Natural killer cell (primary cell): ENCODE measurements at regions not wholly inside any gene's neighbourhood (a gene's known extent, or its start where the extent isn't known, plus 50 kb on each side); places are given as distances from the start of the nearest gene placed in this dataset.

Experiments
- ATAC-seq, 3 donors: fragments of 150-1000 bp in 2 of 3; fragments of 200-7000 bp in 1 of 3; cut with Tn5 transposase; 1 replicate in 1 of 3; 2 replicates in 2 of 3; pipeline ENCODE4 v1.10.0; 2021; ENCODE audit warnings: mild to moderate bottlenecking in 2 of 3, moderate library complexity in 2 of 3
- DNase-seq, 2 donors: peaks; one replicate each; pipeline versions ENCODE4 v3.0.0 to v3.0.0-alpha.2; 2013 to 2021; ENCODE audit warnings: mixed read lengths in 1 of 2
- H3K27ac ChIP-seq: one replicate; pipeline ENCODE4 v1.5.1; 2013; ENCODE audit warnings: mild to moderate bottlenecking, low read length
- H3K27me3 ChIP-seq: one replicate; pipeline ENCODE4 v1.6.1; 2013; ENCODE audit warnings: low read length; ENCODE audit not compliant: control insufficient read depth, insufficient read depth
- H3K36me3 ChIP-seq: one replicate; pipeline ENCODE4 v1.6.1; 2013; ENCODE audit warnings: low read length; ENCODE audit not compliant: control insufficient read depth, insufficient read depth
- H3K4me1 ChIP-seq: one replicate; pipeline ENCODE4 v1.6.1; 2013; ENCODE audit warnings: low read length; ENCODE audit not compliant: control insufficient read depth, insufficient read depth
- H3K4me3 ChIP-seq: one replicate; pipeline ENCODE4 v1.5.1; 2013; ENCODE audit warnings: low read length
- H3K9me3 ChIP-seq: one replicate; pipeline ENCODE4 v1.6.1; 2013; ENCODE audit warnings: low read length; ENCODE audit not compliant: control insufficient read depth, insufficient read depth
- H3K27ac Mint-ChIP-seq, 2 donors: one replicate each; pipeline ENCODE4 v1.8.0; 2022; ENCODE audit warnings: mild to moderate bottlenecking in 2 of 2, mixed read lengths in 2 of 2, moderate library complexity in 1 of 2
- H3K27me3 Mint-ChIP-seq, 2 donors: one replicate each; pipeline ENCODE4 v1.8.0; 2022; ENCODE audit warnings: low read depth in 2 of 2, mixed read lengths in 2 of 2
- H3K36me3 Mint-ChIP-seq: one replicate; pipeline ENCODE4 v1.8.0; 2022; ENCODE audit warnings: mixed read lengths
- H3K4me1 Mint-ChIP-seq, 2 donors: one replicate each; pipeline ENCODE4 v1.8.0; 2022; ENCODE audit warnings: mixed read lengths in 2 of 2
- H3K4me3 Mint-ChIP-seq: one replicate; pipeline ENCODE4 v1.8.0; 2022; ENCODE audit warnings: mild to moderate bottlenecking, moderate library complexity, mixed read lengths
- H3K9me3 Mint-ChIP-seq, 2 donors: one replicate each; pipeline ENCODE4 v1.8.0; 2022; ENCODE audit warnings: mixed read lengths in 2 of 2
- CTCF ChIP-seq: fragments of 200-600 bp; IDR thresholded peaks from one replicate; pipeline ENCODE4 v1.8.0; 2022; ENCODE audit warnings: antibody characterized with exemption
- WGBS: methylation state at CpG from one replicate; pipeline ENCODE4 v1.1.7; 2013; ENCODE audit warnings: missing lambda C conversion rate; ENCODE audit not compliant: insufficient coverage; 5-methylcytosine and 5-hydroxymethylcytosine counted together
- intact Hi-C: fragments of 100-400 bp; cut with micrococcal nuclease; formaldehyde crosslinking; loops from one replicate; pipeline ENCODE4 v1.14.2; 2022

DNA sequence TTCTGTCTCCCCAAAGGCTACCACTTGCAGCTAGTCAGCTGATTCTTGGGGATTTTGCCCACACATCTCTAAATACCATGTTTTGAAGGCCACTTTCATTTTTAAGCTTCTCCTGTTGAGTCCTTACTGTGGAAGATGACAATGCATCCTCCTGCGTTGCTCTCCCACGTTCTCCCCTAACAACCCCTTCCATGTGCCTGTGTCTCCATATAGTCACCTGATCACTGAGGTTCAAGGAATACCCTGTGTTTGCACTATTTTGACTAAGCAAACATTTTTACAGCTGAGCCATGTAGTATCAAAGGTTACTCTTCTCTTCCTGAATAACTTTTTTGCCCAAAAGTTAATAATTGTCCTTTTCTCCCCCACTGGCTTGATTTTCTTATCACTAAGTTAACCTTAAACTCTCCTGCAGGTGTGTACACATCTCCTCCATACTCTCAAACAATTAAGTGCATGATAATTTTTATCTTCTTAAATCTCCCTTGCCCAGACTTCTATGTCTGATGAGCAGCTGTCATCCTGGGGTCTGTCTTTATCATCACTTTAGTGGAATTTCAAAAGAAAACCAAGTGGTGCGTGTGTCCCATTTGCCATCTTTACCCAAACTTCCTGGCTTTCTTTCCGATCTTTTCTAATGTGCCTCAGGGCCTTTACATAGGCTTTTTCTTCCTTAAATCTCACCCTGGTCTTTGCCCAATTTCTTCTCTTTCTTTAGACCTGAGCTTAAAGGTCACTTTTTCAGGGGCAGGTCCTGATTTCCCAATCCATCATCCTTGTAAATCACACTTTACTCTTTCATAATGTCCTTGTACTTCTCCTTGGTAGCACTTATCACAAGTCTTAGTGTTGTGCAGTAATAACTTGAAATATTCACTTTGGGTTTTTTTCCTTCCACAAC lies 85.2 kb upstream of the SPATS2L start:
- H3K27me3 ChIP-seq = no peaks in the 10 kb centered on the region

GRCh38 chr2:200222791-200223190 lies 83.7 kb upstream of the SPATS2L start:
- peaks cover 8 to 22% of the 10 kb centered on the region in 2 donors for H3K27me3 Mint-ChIP-seq
- no peaks in the 10 kb centered on the region for H3K4me1 Mint-ChIP-seq
- H3K36me3 ChIP-seq = no peaks in the 10 kb centered on the region
- TF ChIP-seq CTCF = no peak
- no peak overlapping the region for H3K4me3 Mint-ChIP-seq
- H3K4me3 ChIP-seq = no peak overlapping the region
- no peaks in the 10 kb centered on the region for H3K9me3 ChIP-seq
- DNase-seq (no peak), ATAC-seq (no peak)
- H3K27me3 ChIP-seq = no peaks in the 10 kb centered on the region
- WGBS = 78% methylated on average over 6 of the region's 7 CpGs
- no peak overlapping the region for H3K27ac Mint-ChIP-seq
- intact Hi-C loops = no loop called here
- no peak overlapping the region for H3K27ac ChIP-seq
- no peaks in the 10 kb centered on the region for H3K4me1 ChIP-seq
- peaks cover 0 to 2% of the 10 kb centered on the region in 2 donors for H3K9me3 Mint-ChIP-seq
- H3K36me3 Mint-ChIP-seq = no peaks in the 10 kb centered on the region

More for the DNA sequence above, 85.2 kb upstream of the SPATS2L start:
- Mint-ChIP-seq H3K27ac (no peak overlapping the region), H3K4me3 (no peak overlapping the region), H3K9me3 (peaks cover 0 to 2% of the 10 kb centered on the region in 2 donors), H3K4me1 (no peaks in the 10 kb centered on the region), H3K27me3 (peaks cover 11 to 17% of the 10 kb centered on the region in 2 donors), H3K36me3 (no peaks in the 10 kb centered on the region)
- Histone ChIP-seq H3K9me3 (no peaks in the 10 kb centered on the region), H3K4me3 (no peak overlapping the region), H3K27ac (no peak overlapping the region), H3K4me1 (no peaks in the 10 kb centered on the region), H3K36me3 (no peaks in the 10 kb centered on the region)
- WGBS = 95% methylated on average over 4 of the region's 4 CpGs
- ATAC-seq (no peak), DNase-seq (no peak)
- intact Hi-C loops = no loop called here
- TF ChIP-seq CTCF = no peak

DNA sequence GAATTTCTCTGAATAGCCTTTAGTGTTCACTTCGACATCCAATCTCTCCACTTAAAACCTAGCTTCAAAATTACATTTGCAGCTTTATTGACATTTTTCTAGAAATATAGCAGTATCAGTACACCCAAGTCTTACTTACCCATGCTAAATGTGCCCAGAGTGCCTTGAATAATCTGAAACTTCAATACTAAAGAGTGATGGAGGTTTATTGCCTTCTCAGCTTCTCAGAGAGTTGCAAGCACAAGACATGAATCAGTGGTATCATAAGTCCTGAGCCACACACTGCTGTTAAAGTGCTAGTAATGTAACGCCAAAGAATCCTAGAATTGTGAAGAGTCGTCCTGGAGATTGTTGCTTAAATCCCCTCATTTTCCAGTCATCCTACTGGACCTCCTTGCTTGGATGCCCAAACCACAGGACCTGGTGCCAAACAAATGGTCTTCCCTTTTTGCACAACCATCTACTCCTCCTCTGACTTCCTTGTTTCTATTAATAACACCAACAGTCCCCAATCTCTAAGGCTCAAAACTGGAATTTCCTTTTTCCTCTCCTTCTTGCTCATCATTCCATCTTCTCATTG lies 83.2 kb upstream of the SPATS2L start:
- Histone ChIP-seq H3K4me3 (no peak overlapping the region), H3K9me3 (no peaks in the 10 kb centered on the region), H3K27me3 (no peaks in the 10 kb centered on the region), H3K36me3 (no peaks in the 10 kb centered on the region), H3K4me1 (no peaks in the 10 kb centered on the region), H3K27ac (no peak overlapping the region)
- ATAC-seq (no peak), DNase-seq (no peak)
- Mint-ChIP-seq H3K27me3 (peaks cover 8 to 22% of the 10 kb centered on the region in 2 donors), H3K36me3 (no peaks in the 10 kb centered on the region), H3K9me3 (peaks cover 0 to 2% of the 10 kb centered on the region in 2 donors), H3K4me1 (no peaks in the 10 kb centered on the region), H3K4me3 (no peak overlapping the region), H3K27ac (no peak overlapping the region)
- WGBS = 94% methylated on average over 3 of the region's 3 CpGs
- intact Hi-C loops = no loop called here
- no peak for TF ChIP-seq CTCF
